ENCODE measurements at regions not wholly inside any gene's neighbourhood (a gene's known extent, or its start where the extent isn't known, plus 50 kb on each side); places are given as distances from the start of the nearest gene placed in this dataset.

DNA sequence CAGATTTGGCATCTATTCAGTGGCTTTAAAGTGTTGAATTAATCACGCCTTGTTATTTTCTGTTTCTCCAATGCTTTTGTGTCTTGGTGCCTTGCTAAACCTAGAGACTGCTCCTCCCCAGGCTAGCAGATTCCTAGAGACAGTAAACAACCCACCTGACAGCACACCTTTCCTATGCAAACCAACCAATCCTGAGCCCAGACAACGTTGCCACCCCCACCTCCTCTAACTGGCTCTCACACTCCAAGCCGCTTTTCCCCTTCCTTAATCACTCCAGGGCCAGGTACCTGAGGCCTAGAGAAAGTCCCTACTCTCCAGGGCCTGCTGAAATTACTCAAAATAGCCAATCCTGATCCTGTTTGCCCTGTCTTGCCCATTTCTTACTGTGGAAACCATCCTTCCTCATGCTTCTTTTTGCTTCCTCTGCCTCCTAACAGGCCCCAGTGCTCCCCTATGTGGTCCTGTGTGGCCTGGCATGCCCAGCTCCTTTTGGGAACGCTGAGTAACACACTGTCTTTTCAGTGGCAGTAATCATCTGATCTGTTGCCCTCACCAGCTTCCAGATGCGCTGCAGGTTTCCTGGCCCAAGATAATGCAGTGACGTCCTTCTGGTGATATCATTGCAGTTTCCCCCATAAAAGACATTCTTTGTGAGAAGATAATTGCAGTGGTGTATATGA lies 53.4 kb downstream of the GAS1 start:
- intact Hi-C loops (cut with micrococcal nuclease; ENCODE audit: unreplicated experiment): no loop called here
- no peaks in the 10 kb centered on the region for H3K27me3 Mint-ChIP-seq (ENCODE audit: unreplicated experiment)
- no peak overlapping the region for H3K27ac Mint-ChIP-seq (ENCODE audit: unreplicated experiment)
- CTCF ChIA-PET: no interaction called here
- no peak for DNase-seq
- H3K36me3 Mint-ChIP-seq (ENCODE audit: insufficient read depth, unreplicated experiment): no peaks in the 10 kb centered on the region
- no TSS peak for BruUV-seq (replicated peaks)
- no peaks in the 10 kb centered on the region for H3K4me1 Mint-ChIP-seq (ENCODE audit: low read depth, unreplicated experiment)
- no peaks in the 10 kb centered on the region for H3K9me3 Mint-ChIP-seq (ENCODE audit: low read depth, unreplicated experiment)
- H3K4me3 Mint-ChIP-seq (ENCODE audit: low read depth, unreplicated experiment): no peak overlapping the region
- TF ChIP-seq, protein P1, sequence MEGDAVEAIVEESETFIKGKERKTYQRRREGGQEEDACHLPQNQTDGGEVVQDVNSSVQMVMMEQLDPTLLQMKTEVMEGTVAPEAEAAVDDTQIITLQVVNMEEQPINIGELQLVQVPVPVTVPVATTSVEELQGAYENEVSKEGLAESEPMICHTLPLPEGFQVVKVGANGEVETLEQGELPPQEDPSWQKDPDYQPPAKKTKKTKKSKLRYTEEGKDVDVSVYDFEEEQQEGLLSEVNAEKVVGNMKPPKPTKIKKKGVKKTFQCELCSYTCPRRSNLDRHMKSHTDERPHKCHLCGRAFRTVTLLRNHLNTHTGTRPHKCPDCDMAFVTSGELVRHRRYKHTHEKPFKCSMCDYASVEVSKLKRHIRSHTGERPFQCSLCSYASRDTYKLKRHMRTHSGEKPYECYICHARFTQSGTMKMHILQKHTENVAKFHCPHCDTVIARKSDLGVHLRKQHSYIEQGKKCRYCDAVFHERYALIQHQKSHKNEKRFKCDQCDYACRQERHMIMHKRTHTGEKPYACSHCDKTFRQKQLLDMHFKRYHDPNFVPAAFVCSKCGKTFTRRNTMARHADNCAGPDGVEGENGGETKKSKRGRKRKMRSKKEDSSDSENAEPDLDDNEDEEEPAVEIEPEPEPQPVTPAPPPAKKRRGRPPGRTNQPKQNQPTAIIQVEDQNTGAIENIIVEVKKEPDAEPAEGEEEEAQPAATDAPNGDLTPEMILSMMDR (IDR thresholded peaks at IDR 0.05; ENCODE audit: unreplicated experiment): no peak

DNA sequence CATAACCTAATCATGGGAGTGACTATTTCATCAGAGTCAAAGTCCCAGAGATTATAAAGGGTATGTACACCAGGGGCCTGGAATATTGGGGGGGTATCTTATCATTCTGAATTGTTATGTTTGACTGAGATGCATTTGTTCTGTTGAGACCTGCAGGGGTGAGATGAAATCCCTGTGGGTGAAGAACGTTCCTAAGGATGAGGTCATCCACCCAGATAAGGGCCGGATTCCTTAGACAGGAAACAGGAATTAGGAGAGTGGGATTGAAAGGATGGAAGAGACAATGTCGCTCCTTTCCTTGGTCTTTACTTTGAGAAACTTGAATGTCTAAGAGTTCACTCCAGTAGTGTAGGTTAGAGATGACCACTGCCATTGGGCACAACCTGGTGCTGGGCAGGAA lies 54.7 kb downstream of the GAS1 start:
- no peak for DNase-seq
- Mint-ChIP-seq H3K4me3 (ENCODE audit: low read depth, unreplicated experiment) (no peak overlapping the region), H3K27me3 (ENCODE audit: unreplicated experiment) (peaks cover 10% of the 10 kb centered on the region), H3K27ac (ENCODE audit: unreplicated experiment) (no peak overlapping the region), H3K36me3 (ENCODE audit: insufficient read depth, unreplicated experiment) (no peaks in the 10 kb centered on the region), H3K4me1 (ENCODE audit: low read depth, unreplicated experiment) (no peaks in the 10 kb centered on the region), H3K9me3 (ENCODE audit: low read depth, unreplicated experiment) (no peaks in the 10 kb centered on the region)
- intact Hi-C loops (cut with micrococcal nuclease; ENCODE audit: unreplicated experiment): no loop called here
- TF ChIP-seq, protein P1 (IDR thresholded peaks at IDR 0.05; ENCODE audit: unreplicated experiment): no peak
- no TSS peak for BruUV-seq (replicated peaks)
- CTCF ChIA-PET: no interaction called here

DNA sequence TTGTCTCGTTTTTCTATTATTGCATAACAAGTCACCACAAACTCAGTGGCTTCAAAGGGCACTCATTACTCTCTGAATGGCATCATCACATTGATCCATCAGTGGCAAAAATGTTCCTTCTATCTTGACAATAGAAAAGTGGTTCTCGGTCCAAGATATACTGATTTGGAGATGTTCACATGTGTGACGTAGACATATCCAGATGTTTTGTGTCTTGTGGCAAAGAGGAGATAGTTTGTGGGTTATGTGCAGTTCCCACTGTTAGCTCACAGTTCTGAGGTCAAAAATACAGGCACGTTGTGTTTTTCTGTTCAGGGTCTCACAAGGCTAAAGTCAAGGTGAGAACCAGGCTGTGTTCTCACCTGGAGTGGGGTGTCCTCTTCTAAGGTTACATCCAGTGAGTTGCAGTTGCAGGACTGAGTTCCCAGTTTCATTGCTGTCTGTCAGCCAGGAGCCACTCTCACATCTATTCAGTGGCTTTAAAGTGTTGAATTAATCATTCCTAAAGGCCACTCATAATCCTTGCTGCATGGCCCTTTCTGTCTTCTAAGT lies 55.3 kb downstream of the GAS1 start:
- no peaks in the 10 kb centered on the region for H3K9me3 Mint-ChIP-seq (ENCODE audit: low read depth, unreplicated experiment)
- DNase-seq: no peak
- H3K36me3 Mint-ChIP-seq (ENCODE audit: insufficient read depth, unreplicated experiment): no peaks in the 10 kb centered on the region
- H3K27ac Mint-ChIP-seq (ENCODE audit: unreplicated experiment): no peak overlapping the region
- no peaks in the 10 kb centered on the region for H3K4me1 Mint-ChIP-seq (ENCODE audit: low read depth, unreplicated experiment)
- no TSS peak for BruUV-seq (replicated peaks)
- CTCF ChIA-PET: no interaction called here
- H3K4me3 Mint-ChIP-seq (ENCODE audit: low read depth, unreplicated experiment): no peak overlapping the region
- H3K27me3 Mint-ChIP-seq (ENCODE audit: unreplicated experiment): peaks cover 16% of the 10 kb centered on the region
- TF ChIP-seq, protein P1 (IDR thresholded peaks at IDR 0.05; ENCODE audit: unreplicated experiment): no peak
- intact Hi-C loops (cut with micrococcal nuclease; ENCODE audit: unreplicated experiment): no loop called here

DNA sequence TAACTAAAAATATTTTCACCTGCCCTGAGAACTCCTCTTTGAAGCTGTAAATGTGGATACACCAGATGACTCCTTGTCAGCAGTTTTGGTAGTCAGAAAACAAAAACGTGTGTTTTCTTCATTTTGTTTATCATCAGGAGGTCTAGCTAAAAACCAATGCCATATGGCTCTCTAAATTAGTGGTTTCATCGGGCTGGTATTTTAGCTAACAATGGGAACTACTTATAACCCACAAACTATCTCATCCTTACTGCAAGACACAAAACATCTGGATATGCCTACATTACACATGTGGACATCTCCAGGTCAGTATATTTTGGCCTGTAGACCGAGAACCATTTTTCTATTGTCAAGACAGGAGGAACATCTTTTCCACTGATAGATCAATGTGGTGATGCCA lies 56.2 kb downstream of the GAS1 start:
- CTCF ChIA-PET: no interaction called here
- intact Hi-C loops (cut with micrococcal nuclease; ENCODE audit: unreplicated experiment): no loop called here
- Mint-ChIP-seq H3K4me3 (ENCODE audit: low read depth, unreplicated experiment) (no peak overlapping the region), H3K27me3 (ENCODE audit: unreplicated experiment) (peaks cover 24% of the 10 kb centered on the region), H3K9me3 (ENCODE audit: low read depth, unreplicated experiment) (no peaks in the 10 kb centered on the region), H3K36me3 (ENCODE audit: insufficient read depth, unreplicated experiment) (no peaks in the 10 kb centered on the region), H3K4me1 (ENCODE audit: low read depth, unreplicated experiment) (no peaks in the 10 kb centered on the region), H3K27ac (ENCODE audit: unreplicated experiment) (no peak overlapping the region)
- DNase-seq: no peak
- TF ChIP-seq, protein P1 (IDR thresholded peaks at IDR 0.05; ENCODE audit: unreplicated experiment): no peak
- no TSS peak for BruUV-seq (replicated peaks)
